AG09309 (cell line): ENCODE measurements at regions not wholly inside any gene's neighbourhood (a gene's known extent, or its start where the extent isn't known, plus 50 kb on each side); places are given as distances from the start of the nearest gene placed in this dataset.
"Not testable (repeated sequence)": the region's sequence is repeated elsewhere in the genome, so short reads cannot be mapped to it uniquely, and the experiment has no call there.

ENCODE experiments used
- DNase-seq: peaks from one replicate; pipeline ENCODE4 v3.0.0-alpha.2; 2010; ENCODE audit warnings: low read depth
- H3K4me3 ChIP-seq: 2 replicates; pipeline ENCODE4 v1.5.1; 2011; ENCODE audit warnings: mild to moderate bottlenecking, low read depth, low read length, moderate library complexity; ENCODE audit not compliant: control insufficient read depth
- CTCF ChIP-seq: IDR thresholded peaks from 2 replicates; pipeline ENCODE4 v1.5.1; 2011; ENCODE audit warnings: mild to moderate bottlenecking, low read depth, low read length, inconsistent platforms; ENCODE audit not compliant: insufficient read depth, control insufficient read depth; ENCODE audit errors: missing control alignments

DNA sequence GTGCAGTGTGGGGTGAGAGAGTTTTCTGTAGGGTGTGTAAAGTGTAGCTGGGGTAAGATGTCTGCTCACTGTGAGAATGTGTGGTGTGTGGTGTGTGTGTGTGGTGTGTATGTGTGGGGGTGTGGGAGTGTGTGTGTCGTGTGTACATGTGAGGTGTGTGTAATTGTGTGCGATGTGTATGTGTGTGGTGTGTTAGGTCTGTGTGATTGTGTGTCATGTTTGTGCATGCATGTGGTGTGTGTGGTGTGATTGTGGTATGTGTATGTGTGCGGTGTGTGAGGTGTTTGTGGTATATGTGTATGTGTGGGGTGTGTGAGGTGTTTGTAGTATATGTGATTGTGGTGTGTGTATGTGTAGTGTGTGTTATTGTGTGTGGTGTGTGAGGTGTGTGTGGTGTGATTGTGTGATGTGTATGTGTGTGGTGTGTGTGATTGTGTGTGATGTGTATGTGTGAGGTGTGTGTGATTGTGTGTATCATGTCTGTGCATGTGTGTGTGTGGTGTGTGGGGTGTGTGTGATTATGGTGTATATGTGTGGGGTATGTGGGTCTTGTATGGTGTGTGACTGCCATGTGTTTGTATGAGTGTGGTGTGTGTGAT lies 241.7 kb upstream of the HDAC4 start:
- no peak for DNase-seq
- no peak for TF ChIP-seq CTCF
- H3K4me3 ChIP-seq, result no peak overlapping the region

GRCh38 chr2:239641904-239642303 lies 241.1 kb upstream of the HDAC4 start:
- DNase-seq, result not testable (repeated sequence)

DNA sequence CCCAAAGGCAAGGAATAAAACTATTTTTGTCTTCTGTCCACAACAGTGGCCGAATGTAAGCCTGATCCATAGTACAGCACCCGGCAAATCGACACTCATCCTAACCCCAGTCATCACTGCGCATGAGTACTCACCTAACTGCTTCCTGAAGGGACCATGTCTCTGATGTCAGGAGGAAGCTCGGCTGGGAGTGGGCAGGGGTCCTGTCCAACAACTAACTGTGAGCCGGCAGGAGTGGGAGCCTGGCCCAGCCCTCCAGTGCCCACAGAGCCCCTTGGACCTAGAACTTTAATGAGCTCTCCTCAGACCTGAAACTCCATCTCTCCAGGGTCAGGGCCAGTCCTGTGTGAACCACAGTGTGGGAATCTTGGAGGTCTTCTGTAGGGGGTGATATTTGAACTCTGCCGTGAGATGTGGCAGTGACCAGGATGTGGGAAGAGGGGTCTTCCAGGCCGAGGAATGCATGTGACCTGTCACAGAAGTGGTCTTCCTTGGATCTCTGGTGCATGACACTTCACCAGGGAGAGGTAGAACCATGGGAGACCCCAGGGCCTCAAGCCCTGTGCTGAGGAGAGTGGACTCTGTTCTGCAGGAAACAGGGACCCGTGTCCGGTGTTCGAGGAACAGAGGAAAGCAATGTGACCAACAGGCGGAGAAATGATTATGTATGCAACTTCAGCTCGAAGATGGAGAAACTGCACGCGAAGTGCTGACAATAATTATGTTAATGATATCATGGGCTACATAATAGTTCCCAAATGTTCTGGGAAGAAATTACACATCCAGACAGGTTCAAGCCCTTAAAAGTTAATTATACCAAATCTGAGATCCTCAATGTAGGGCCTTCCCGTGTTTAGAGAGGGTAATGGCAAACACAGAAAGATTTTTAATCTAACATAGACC lies 240.1 kb upstream of the HDAC4 start:
- no peak overlapping the region for H3K4me3 ChIP-seq
- TF ChIP-seq CTCF, result no peak
- DNase-seq, result no peak

More at GRCh38 chr2:239641904-239642303, 241.1 kb upstream of the HDAC4 start:
- H3K4me3 ChIP-seq, result not testable (repeated sequence)

DNA sequence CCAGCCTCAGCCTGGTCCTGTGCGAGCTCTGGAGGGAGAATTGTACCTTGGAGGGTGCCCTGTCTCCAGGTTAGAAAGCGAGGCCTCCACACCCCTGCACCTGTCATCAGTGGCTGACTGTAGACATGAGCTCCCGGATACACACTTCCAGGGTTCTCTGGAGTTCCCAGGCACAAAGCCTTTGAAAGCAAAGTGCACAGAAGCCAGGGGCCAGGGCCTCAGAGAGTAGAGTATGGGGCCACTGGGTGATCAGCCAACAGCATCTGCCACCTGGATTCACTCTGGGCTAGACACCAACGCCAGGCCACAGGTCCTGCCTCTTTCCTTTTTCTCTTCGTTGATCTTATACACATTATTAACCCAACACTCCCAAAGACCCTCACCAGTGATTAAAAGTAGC lies 239.4 kb upstream of the HDAC4 start:
- TF ChIP-seq CTCF, result no peak
- no peak for DNase-seq
- no peak overlapping the region for H3K4me3 ChIP-seq

GRCh38 chr2:239639421-239640185 lies 238.8 kb upstream of the HDAC4 start:
- no peak for DNase-seq
- no peak for TF ChIP-seq CTCF
- no peak overlapping the region for H3K4me3 ChIP-seq

DNA sequence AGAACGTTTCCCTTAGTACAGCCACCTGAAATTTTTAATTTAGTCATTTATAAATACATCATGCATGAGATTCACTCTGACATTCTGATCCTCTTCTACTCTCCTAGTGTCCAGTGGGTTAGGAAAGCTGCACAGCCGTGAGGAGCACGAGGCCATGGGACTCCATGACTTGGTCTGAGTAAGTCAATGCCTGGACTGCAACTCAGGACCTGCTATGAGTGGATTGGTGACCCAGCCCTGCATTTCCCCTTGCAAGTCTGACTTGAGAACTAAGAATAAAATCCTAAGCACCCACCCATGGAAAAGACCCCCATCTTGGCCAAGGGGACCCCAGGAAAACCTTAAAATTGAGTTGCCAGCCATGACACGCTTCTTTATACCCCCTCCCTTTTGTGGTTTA lies 237.6 kb upstream of the HDAC4 start:
- no peak overlapping the region for H3K4me3 ChIP-seq
- DNase-seq, result no peak
- TF ChIP-seq CTCF, result no peak

DNA sequence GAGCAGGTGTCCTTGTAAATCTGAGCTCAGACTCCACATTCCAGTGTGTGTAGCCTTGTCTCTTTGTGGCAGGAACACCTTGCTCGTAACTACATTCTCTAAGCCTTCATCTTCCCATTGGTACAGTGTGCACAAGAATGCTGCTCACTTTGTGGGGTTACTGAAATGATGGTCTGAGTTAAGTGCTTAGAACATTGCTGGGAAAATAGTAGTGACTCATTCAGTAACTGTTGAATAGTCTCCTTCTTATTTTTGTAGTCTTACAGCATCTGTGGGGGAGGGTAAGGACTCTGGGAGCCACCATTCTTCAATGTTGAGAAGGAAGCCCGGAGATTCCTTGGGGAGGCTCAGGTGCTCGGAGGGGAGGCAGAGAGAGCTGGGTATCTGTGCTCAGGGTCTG lies 236.0 kb upstream of the HDAC4 start:
- no peak overlapping the region for H3K4me3 ChIP-seq
- DNase-seq, result no peak
- no peak for TF ChIP-seq CTCF
